ENCODE measurements at regions not wholly inside any gene's neighbourhood (a gene's known extent, or its start where the extent isn't known, plus 50 kb on each side); places are given as distances from the start of the nearest gene placed in this dataset.

DNA sequence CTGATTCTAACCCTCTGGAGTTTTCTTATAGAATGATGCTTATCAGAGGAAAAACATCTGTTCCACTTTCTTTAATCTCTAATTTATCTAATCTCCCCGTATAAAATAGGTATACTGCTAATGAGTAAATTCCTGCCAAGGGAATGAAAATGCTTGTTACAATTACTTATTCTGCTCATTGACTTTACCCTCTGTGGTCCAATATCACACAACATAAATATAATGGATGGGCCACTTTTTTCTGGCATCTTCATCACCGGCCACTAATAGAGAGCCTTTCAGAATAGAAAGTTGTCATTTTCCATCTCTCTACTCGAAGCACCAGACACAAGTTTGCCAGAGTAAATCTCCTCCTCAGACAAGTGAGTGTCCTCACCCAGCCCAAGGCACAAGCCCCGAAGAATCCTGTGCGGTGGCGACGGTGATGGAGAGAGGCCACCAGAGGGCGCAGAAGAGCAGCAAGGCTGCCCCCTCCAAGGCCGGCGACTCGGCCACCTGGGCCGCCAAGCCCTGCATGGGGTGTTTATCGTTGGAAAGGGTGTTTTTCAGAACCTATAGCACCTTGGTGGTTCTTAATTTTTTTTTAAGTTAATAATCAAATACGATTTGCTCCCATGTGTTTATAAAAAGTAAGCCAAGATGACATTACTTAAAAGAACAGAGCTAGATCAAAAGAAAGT, 212.9 kb upstream of the ARID1B start:
- peak; percentile 27 for DNase-seq (ENCODE audit: low read depth)

DNA sequence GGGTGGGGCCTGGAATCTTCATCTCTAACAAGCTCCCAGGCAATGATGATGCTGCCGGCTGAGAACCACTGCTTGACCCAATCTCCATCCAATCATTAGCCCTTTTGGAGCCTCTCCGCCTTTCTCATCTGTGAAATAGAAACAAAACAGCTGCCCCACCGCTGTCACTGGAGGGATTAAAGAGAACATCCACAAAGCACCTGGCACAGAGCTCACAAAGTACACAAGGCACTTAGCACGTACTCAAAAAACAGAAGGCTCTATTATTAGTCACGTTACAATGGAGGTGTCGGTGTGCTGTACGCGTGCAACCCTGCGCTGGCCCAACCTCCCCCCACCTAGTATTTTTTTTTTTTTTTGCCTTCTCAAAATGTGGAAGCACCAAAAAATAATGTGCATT, 213.5 kb upstream of the ARID1B start:
- DNase-seq (ENCODE audit: low read depth): no peak

DNA sequence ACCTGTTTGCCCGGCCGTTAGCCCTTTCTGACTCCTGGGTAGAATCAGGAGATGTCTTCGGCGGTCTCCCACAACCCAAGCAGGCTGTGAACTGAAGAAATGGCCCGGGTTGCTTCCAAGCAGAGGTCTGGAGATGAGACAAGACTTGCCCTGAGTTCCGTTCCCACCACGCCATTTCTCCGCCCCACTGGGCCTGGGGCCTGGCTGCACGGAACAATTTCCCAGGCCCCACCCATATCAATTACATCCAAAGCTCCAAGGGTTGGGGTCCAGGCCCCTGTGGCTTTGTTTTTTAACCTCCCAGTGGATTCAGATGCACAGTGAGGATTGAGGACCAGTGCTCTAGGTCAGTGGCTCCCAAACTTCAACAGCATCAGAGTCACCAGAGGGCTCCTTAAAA, 214.5 kb upstream of the ARID1B start:
- DNase-seq (ENCODE audit: low read depth): no peak

GRCh38 chr6:156562019-156562418, 215.2 kb upstream of the ARID1B start:
- DNase-seq (ENCODE audit: low read depth): no peak

- no peak for DNase-seq (ENCODE audit: low read depth)
Measured at GRCh38 chr6:156560476-156560875, 216.7 kb upstream of the ARID1B start.

DNA sequence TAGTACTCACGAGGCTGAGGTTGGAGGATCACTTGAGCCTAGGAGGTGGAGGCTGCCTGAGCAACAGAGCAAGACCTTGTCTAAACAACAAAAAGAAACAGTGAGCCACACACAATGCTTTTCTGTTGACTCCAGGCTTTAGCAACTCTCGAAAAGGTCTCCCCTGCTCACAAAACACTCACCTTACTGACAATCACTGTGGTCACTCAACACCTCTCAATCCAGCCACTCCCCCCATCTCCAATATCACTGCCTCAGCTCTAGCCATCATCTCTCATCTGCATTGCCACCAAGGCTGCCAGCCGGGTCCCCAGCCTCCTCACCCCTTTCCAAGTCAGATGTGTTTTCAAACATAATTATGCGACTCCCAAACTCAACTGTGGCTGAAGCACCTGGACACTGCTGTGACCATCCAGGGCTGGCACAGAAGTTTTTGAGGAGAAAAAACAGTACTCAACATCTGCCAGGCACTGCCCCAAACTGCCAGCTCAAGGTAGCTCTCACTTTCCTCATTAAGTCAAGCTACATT, 218.0 kb upstream of the ARID1B start:
- no peak for DNase-seq (ENCODE audit: low read depth)

DNA sequence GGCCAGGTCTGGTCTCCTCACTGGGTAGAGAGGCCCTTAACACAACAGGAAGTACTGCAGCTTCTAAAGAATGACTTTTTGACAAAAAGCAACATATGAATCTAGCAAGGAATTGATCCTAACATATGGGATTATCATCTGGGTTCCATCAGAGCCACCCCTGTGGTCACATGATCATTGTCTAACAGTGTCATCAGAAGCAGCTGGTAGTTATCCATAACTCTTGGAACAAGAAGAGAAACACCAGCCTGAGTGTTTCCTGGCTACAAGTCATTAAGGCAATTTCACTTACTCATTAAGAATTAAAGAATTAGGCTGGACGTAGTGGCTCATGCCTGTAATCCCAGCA, 219.3 kb upstream of the ARID1B start:
- DNase-seq (ENCODE audit: low read depth): no peak

- no peak for DNase-seq (ENCODE audit: low read depth)
Measured at GRCh38 chr6:156557251-156557910, 219.8 kb upstream of the ARID1B start.

GRCh38 chr6:156556811-156557210, 220.4 kb upstream of the ARID1B start:
- no peak for DNase-seq (ENCODE audit: low read depth)

GRCh38 chr6:156555116-156555515, 222.1 kb upstream of the ARID1B start:
- no peak for DNase-seq (ENCODE audit: low read depth)

- no peak for DNase-seq (ENCODE audit: low read depth)
Measured at GRCh38 chr6:156554160-156554559, 223.0 kb upstream of the ARID1B start.

- no peak for DNase-seq (ENCODE audit: low read depth)
Measured at GRCh38 chr6:156552849-156553248, 224.3 kb upstream of the ARID1B start.

- DNase-seq (ENCODE audit: low read depth): no peak
Measured at GRCh38 chr6:156550949-156551348, 226.2 kb upstream of the ARID1B start.

DNA sequence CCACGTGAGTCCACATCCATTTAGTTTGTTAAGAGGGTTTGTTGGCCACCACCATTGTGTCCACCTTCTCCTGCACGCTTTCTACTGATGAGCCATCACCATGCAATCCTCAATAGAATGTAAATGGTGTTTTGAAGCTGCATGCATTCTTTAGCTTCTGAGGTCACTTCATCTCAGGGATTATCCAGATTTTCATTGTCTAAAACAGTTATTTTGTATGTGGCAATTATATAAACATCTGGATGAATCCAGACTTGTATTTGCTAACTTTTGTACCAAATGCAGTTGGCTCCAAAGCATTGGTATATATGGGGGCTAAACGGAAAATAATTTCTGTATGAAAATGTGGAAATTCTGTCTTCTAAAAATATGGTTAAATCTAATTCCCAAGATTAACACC, 231.2 kb upstream of the ARID1B start:
- no peak for DNase-seq (ENCODE audit: low read depth)

GRCh38 chr6:156545021-156545420, 232.2 kb upstream of the ARID1B start:
- DNase-seq (ENCODE audit: low read depth): no peak

DNA sequence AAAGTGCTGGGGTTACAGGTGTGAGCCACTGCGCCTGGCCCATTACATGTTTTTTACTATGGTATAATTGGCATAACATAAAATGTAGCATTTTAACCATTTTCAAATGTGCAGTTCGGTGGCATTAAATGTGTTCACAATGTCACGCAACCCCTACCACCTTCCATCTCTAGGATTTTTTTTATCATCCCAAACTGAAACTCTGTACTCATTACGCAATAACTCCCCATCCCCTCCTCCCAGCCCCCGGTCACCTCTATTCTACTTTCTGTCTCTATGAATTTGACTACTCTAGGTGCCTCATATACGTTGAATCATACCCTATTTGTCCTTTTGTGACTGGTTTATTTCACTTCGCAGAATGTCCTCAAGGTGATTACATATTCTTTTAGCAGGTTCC, 233.1 kb upstream of the ARID1B start:
- no peak for DNase-seq (ENCODE audit: low read depth)

GRCh38 chr6:156543431-156543830, 233.7 kb upstream of the ARID1B start:
- no peak for DNase-seq (ENCODE audit: low read depth)

DNA sequence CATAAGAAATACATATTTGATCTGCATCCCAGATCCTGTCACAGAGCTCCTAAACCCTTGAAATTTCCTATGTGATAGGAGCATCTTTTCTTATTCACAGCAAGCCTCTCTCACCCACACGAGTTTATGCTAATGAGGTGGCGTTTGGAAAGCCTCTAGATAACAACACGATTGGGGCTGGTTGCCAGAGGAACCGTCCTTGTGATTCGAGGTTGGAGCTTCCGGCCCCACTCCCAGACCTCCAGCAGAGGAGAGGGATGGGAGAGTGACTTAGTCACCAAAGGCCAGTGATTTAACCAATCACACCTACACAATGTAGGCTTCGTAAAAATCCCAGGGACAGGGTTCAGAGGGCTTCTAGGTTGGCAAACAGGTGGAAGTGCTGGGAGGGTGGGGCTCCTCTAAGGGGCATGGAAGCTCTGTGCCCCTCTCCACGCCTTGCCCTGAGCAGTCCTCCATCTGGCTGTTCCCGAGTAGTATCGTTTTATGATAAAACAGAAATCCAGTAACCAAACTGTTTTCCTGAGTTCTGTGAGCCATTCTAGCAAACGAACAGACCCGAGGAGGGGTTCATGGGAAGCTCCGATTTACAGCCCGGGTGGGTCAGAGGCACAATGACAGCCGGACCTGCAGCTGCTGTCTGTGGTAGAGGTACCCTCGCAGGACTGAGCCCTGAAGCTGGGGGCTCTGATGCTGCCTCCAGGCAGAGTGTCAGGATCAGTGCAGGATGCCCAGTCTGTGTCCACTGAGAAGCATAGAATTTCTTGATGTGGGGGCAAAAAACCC, 238.1 kb upstream of the ARID1B start:
- DNase-seq (ENCODE audit: low read depth): no peak

DNA sequence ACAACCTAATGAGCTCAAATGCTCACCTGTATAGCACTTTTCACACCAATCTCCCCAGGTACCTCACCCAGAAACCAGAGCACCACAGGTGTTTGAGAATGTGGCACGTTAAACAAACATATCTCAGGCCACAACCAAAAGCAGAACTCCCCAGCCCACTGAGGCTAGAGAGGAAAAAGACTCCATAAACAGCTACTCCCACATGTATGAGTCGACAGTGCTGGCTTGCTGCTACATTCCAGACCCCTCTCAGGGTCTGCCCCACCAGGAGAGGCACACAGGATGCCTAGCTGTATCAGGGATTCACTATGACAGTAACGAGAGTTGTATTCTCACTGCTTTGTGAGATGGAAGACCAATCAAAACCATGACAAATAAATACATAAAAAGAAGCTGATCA, 242.6 kb upstream of the ARID1B start:
- DNase-seq (ENCODE audit: low read depth): no peak

GRCh38 chr6:156533872-156534524, 243.2 kb upstream of the ARID1B start:
- no peak for DNase-seq (ENCODE audit: low read depth)

- DNase-seq (ENCODE audit: low read depth): no peak
Measured at GRCh38 chr6:156526081-156526480, 251.1 kb upstream of the ARID1B start.

DNA sequence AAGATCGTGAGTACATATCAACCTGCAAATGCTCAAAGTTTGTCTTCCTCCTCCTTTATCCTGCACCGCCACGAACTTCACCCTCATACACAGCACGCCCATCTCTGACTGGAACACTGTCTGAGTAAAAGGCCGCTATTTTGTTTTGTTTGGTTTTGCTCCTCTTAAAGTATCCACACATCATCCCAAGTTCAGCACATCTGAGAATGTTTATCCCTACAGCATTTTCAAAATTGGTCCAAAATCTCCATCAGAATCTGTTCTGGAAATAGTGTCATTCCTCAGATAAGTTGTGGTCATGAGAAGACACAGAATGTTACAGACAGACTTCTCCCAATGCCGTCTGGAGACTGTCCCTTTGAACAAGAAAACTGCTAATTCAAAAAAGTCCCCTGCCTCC, 251.6 kb upstream of the ARID1B start:
- no peak for DNase-seq (ENCODE audit: low read depth)

DNA sequence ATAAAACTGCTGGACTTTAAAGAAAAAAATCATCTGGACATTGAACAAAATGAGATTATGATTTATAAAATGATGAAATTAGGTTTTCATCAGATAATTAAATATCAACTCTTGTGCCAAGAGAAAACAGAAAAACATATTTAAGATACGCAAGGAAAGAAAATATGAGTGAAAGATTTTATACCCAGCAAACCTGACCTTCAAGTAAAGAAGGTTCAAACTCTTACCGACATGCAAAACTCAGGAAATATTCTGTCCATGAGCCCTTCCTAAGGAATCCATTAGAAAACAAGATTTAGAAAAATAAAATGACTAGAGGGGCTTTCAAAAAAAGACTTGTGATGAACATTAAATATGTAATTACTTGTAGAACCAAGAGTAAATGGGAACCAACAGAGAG, 257.2 kb upstream of the ARID1B start:
- DNase-seq (ENCODE audit: low read depth): no peak

Measured in fibroblast of the conjunctiva (primary cell).